Activated T-cell treated with anti-CD3 and anti-CD28 coated beads, Interleukin-2, amount 50 U/mL, for 48 hours (primary cell): ENCODE measurements at regions not wholly inside any gene's neighbourhood (a gene's known extent, or its start where the extent isn't known, plus 50 kb on each side); places are given as distances from the start of the nearest gene placed in this dataset.
"Not testable (repeated sequence)": the region's sequence is repeated elsewhere in the genome, so short reads cannot be mapped to it uniquely, and the experiment has no call there.

ENCODE experiments used
- DNase-seq, 2 experiments: peaks; one replicate each; pipeline ENCODE4 v3.0.0-alpha.2; 2020

GRCh38 chr10:44569193-44570091, 184.5 kb upstream of the CXCL12 start:
- DNase-seq: no peak

DNA sequence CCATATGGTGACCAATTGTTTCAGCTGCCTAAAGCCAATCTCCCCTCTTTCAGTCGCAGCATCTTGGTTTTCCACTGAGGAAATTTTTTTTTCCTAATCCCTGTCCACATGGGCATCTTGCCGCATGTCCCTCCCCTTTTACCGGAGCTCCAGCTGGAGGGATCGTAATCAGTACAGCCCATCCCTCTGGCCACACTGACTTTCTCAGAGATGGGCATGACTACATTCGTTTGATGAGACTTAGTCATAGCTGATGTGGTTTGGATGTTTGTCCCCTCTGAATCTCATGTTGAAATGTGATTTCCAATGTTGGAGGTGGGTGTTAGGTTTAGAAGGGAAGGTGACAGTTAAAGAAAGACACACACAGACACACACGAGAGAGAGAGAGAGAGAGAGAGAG, 186.8 kb upstream of the CXCL12 start:
- DNase-seq: no peak

DNA sequence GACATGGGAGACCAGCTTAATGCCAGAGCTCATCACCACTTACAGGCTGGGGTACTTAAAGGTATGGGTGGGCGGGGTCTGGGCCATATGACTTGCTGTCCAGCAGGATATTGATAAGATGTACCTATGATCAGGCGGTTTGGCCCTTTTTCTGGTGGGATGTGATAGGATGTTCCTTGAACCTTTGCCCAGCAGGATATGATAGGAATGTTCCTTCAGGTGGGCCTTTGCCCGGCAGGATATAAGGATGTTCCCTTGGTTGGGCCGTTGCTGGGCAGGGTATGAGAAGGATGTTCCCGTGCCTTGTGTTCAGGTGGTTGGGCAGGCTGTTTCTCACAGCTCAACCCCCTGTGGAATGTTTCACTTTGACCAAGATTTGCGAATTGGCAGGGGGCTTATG, 187.2 kb upstream of the CXCL12 start:
- DNase-seq: no peak

DNA sequence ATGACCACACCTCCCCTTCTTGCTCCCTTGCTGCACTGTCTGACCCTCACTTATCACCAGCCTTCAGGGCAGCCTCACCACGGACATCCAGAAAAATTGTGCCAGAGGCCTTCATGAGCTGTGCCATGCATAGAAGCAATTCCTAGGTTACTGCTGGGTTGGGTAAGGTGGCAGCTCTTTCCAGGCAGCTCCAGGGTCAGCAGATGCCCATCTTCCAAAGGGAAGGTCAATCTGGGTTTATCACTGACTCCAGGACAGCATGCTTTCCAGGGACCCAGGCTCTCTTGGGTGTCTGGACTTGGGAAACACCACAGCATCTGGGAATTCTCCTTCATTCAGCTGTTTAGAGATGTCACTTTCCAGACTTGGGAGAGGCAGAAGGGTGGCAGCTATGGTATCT, 188.9 kb upstream of the CXCL12 start:
- DNase-seq: no peak

- DNase-seq: no peak
Observed at GRCh38 chr10:44574596-44575480, 189.9 kb upstream of the CXCL12 start.

- DNase-seq: no peak
Observed at GRCh38 chr10:44575601-44576380, 190.9 kb upstream of the CXCL12 start.

- no peak for DNase-seq
Observed at GRCh38 chr10:44576702-44577191, 191.8 kb upstream of the CXCL12 start.

DNA sequence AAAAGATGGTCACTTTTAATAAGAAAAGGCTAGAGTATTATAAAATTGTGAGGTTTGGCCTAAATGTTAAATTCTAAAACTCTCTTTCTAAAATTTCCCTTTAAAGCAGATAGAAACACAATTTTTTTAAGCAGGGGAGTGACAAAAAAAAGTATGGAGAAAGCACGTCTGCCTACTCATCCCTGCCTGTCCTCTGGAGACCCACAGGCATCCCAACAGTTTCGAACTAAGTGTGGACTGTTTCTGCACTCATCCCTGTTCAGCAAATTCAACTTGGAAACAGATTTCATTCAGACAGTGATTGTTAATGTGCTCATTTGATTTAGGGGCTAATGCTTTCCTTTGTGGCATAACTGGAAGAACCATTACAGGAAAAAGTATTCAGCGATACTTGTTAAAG, 192.6 kb upstream of the CXCL12 start:
- no peak for DNase-seq

- no peak for DNase-seq
Observed at GRCh38 chr10:44578271-44578670, 193.4 kb upstream of the CXCL12 start.

DNA sequence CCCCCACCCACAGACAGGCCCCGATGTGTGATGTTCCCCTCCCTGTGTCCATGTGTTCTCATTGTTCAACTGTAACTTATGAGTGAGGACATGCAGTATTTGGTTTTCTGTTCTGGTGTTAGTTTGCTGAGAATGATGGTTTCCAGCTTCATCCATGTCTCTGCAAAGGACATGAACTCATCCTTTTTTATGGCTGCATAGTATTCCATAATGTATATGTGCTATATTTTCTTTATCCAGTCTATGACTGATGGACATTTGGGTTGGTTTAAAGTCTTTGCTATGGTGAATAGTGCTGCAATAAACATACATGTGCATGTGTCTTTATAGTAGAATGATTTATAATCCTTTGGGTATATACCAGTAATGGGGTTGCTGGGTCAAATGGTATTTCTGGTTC, 194.1 kb upstream of the CXCL12 start:
- DNase-seq: not testable (repeated sequence)

- DNase-seq: no peak
Observed at GRCh38 chr10:44581996-44582395, 197.1 kb upstream of the CXCL12 start.

DNA sequence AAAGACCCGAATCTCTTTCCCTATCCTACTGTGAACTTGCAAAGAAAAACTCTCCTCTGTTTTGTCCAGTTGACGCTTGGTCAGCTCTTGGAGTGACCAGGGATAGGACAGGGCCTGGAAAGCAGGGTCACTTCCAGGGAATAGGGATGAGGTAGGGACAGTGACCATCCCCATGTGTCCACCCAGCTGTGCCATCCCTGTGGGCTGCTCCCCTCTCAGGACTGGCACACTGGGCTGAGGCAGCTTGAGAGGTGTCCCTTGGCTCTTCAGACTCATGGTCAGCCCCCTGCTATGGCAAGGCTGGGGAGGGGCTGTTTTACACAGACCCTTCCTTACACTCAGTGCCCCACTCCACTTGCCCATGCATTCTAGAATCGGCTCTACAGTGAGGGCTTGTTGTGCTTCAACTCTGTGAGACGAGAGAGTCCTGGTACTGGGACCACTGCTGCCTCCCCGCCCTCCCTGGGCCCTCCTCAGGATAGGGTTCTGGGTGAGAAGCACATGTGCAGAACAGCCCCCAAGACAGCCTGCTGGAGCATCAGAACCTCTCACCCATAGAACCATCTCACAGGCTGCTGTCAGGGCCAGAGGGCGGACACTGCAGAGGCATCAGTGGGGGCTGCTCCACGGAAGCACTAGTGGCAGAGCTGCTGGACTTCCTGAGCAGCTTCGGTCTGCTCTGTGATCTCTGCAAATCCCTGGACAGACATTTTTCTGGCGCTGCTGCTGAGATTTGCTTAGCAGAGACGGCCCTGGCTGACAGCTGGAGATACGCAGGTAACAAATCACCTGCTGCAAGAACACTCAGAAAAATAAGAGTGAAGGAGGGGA, 202.8 kb upstream of the CXCL12 start:
- no peak for DNase-seq

DNA sequence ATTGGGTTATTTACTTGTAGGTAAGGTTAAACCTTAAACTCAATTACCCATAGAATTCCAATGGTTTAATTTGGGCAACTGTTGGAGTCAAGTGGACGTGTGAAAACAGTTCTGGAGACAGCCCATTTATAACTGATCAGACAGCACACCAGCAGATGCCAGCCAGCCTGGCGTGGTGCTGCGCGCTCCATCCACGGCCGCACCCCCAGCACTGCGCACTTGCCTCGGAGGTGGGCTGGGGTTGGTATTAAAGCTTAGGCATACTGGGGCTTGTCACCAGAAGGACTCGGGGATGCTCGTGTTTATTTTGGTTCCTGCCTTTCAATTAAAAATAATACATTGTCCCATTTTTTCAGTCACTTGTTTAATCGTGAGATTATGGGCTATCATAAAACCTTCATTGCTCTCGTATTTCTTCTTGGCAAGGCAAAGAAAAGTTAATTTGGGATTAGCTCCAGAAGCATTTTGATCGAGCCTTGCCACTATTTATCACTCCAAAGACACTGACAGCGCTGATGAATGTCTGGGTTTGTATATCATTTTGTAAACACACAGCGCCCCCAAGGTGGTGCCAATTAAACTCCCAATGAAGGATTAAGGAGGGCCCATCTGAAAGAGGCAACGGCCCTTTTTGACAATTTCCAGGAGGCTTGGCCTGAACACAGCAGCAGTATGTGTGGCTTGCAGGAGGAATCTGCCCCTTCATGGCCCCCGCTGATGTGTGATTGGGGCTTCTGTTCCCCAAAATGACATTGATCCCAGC, 204.5 kb upstream of the CXCL12 start:
- no peak for DNase-seq

DNA sequence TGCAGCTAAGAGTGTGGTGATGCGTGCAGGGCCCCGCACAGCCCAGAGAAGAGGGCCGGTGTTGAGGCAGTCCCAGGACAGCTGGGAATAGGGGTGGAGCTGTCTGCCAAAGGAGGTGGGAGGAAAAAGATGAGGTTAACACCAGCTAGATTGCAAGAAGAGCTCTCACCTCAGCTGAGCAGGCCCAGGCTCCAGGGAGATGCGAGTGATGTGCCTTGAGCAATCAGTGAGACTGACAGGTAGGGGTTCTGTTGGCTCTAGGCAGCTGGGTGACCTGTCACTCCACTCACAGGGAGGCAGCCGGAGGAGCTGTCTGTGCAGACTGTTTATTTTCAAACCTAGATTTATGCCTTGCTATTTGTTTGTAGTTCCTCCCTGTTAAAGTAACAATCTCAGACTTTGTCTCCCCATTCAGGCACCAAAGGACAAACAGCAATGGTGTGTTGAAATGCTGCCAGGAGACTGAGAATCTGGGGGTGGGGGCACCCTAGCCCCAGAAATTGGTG, 205.1 kb upstream of the CXCL12 start:
- no peak for DNase-seq

- DNase-seq: no peak
Observed at GRCh38 chr10:44591911-44592310, 207.0 kb upstream of the CXCL12 start.

DNA sequence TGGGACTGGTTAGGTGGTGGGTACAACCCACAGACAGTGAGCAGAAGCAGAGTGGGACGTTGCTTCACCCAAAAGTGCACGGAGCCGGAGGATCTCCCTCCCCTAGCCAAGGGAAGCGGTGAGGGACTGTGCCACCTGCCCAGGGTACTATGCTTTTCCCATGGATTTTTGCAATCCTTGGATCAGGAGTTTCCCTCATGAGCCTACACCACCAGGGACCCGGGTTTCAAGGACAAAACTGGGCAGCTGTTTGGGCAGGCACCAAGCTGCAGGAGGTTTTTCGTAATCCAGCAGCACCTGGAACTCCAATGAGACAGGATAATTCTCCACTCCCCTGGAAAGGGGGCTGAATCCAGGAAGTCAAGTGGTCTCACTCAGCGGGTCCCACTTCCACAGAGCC, 209.1 kb upstream of the CXCL12 start:
- DNase-seq: no peak

DNA sequence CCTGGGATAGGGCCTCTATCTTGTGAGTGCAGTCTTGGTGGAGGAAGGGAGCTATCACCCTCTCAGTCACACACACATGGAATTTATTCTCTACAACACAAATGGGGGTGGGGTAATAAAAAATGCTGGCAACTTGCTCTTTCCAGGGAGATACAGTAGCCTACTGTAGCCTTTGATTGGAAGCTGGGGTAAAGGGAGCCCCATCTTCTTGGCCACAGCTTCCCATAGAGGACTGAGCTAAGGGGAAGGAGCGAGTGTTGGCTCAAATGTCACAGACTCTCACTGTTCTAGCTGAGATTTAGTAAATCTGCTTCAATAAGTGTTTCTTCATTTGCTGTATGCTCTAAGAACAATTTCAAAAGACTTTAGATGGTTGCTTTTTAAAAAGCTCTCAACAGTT, 222.2 kb upstream of the CXCL12 start:
- DNase-seq: no peak

GRCh38 chr10:44618910-44619309, 234.0 kb upstream of the CXCL12 start:
- no peak for DNase-seq

DNA sequence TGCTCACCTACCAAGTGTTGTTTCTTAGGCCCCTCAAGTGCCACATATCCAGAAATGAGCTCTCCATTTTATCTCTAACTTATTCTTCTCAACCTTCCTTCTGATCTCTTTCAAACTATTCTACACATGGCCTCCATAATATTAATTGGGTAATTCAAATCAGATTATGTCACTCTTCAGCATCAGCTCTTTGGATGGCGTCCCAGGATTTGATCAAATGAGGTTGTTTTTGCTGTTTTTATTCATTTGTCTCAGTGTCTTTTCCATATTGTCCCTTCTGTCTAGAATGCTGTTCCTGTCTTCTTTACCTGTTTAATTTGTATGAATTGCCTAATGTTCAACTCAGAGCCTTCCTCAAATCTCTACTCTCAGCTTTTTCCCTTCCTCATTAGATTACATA, 234.6 kb upstream of the CXCL12 start:
- no peak for DNase-seq

DNA sequence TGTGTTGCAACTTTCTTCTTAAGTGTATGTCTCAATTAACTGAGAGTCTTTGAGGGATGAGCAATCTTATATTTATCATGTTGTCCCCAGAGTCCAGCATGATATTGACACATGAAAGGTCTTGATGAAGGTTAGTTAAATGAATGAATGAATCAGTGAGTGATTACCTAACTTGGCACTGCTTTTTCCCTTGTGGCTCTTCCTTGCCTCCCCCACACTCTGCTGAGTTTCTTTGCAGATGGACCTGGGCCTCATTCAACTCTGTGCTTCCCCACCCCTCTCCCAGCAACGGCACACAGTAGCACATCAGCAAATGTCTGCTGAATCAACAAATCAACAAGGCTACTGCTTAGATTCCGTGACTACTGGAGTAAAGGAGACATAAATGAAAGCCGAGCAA, 235.1 kb upstream of the CXCL12 start:
- DNase-seq: no peak
